ENCODE measurements at regions not wholly inside any gene's neighbourhood (a gene's known extent, or its start where the extent isn't known, plus 50 kb on each side); places are given as distances from the start of the nearest gene placed in this dataset.

DNA sequence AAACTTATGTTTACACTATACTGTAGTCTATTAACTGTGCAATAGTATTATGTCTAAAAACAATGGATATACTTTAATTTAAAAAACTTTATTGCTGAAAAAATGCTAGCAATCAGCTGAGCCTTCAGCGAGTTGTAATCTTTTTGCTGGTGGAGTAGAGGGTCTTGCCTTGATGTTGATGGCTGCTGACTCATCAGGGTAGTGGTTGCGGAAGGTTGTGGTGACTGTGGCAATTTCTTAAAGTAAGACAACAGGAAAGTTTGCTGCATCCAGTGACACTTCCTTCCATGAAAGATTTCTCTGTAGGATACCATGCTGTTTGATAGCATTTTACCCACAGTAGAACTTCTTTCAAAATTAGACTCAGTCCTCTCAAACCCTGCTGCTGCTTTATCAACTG is 234.7 kb upstream of the CSF3R start:
- H3K36me3 ChIP-seq: no peaks in the 10 kb centered on the region
- TF ChIP-seq POLR2A (IDR thresholded peaks at IDR 0.05): no peak
- no peak for TF ChIP-seq EP300 (IDR thresholded peaks at IDR 0.05)
- no peak for TF ChIP-seq POLR2AphosphoS5 (IDR thresholded peaks at IDR 0.05)
- no peak for TF ChIP-seq CTCF (IDR thresholded peaks at IDR 0.05)
- intact Hi-C loops (cut with DNase I; ENCODE audit: low total_unique reads): no loop called here

GRCh38 chr1:36715797-36716196 is 233.1 kb upstream of the CSF3R start:
- H3K27ac ChIP-seq: no peak overlapping the region
- no peaks in the 10 kb centered on the region for H3K36me3 ChIP-seq
- intact Hi-C loops (cut with DNase I; ENCODE audit: low total_unique reads): no loop called here
- no peaks in the 10 kb centered on the region for H3K9me3 ChIP-seq
- TF ChIP-seq EP300 (IDR thresholded peaks at IDR 0.05) (no peak), POLR2A (IDR thresholded peaks at IDR 0.05) (no peak), CTCF (IDR thresholded peaks at IDR 0.05) (no peak), POLR2AphosphoS5 (IDR thresholded peaks at IDR 0.05) (no peak)
- H3K4me3 ChIP-seq: no peak overlapping the region
- no peaks in the 10 kb centered on the region for H3K4me1 ChIP-seq
- WGBS, 5 donors: 76 to 88% (median 80%) methylated on average over 2 of the region's 2 CpGs
- DNase-seq: no peak
- H3K27me3 ChIP-seq: peaks cover 0 to 58% (median 9%) of the 10 kb centered on the region in 3 donors

More for the DNA sequence above, 234.7 kb upstream of the CSF3R start:
- no peaks in the 10 kb centered on the region for H3K9me3 ChIP-seq
- no peak for DNase-seq
- no peaks in the 10 kb centered on the region for H3K4me1 ChIP-seq
- 58 to 90% (median 81%) methylated on average over 2 of the region's 2 CpGs for WGBS, 5 donors
- no peak overlapping the region for H3K4me3 ChIP-seq
- H3K27ac ChIP-seq: no peak overlapping the region
- H3K27me3 ChIP-seq: peaks cover 0 to 60% (median 13%) of the 10 kb centered on the region in 3 donors

GRCh38 chr1:36714301-36714700 is 231.6 kb upstream of the CSF3R start:
- Histone ChIP-seq H3K27me3 (peaks cover 0 to 65% (median 14%) of the 10 kb centered on the region in 3 donors), H3K9me3 (no peaks in the 10 kb centered on the region), H3K36me3 (no peaks in the 10 kb centered on the region), H3K4me3 (no peak overlapping the region), H3K4me1 (no peaks in the 10 kb centered on the region), H3K27ac (no peak overlapping the region)
- TF ChIP-seq CTCF (IDR thresholded peaks at IDR 0.05) (no peak), POLR2A (IDR thresholded peaks at IDR 0.05) (no peak)
- 40 to 55% (median 46%) methylated on average over 2 of the region's 2 CpGs for WGBS, 5 donors
- DNase-seq: no peak
- intact Hi-C loops (cut with DNase I; ENCODE audit: low total_unique reads): no loop called here

DNA sequence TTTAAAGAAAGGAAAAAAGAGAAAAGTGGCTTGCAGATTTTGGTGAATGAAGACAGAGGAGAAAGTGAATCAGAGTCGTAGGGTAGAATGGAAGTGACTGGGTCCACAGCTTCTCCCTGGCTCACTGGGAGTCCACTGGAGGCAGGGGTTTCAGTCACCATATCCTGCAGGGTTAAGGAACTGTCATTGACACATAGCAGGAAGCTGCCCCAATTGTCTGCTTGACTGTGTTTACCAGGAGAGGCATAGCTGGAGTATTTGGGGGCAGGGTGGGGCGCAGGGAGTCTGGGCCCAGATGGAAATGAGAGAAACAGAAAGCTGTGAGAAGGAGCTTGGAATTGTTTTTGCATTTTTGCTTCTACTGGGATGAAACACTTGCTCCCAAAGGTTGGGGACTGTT is 228.8 kb upstream of the CSF3R start:
- Histone ChIP-seq H3K4me3 (no peak overlapping the region), H3K9me3 (no peaks in the 10 kb centered on the region), H3K4me1 (no peaks in the 10 kb centered on the region), H3K27ac (no peak overlapping the region), H3K36me3 (no peaks in the 10 kb centered on the region), H3K27me3 (peaks cover 0 to 90% (median 23%) of the 10 kb centered on the region in 3 donors)
- intact Hi-C loops (cut with DNase I; ENCODE audit: low total_unique reads): no loop called here
- no peak for TF ChIP-seq POLR2A (IDR thresholded peaks at IDR 0.05)
- TF ChIP-seq POLR2AphosphoS5 (IDR thresholded peaks at IDR 0.05): no peak
- no peak for TF ChIP-seq EP300 (IDR thresholded peaks at IDR 0.05)
- TF ChIP-seq CTCF (IDR thresholded peaks at IDR 0.05): no peak
- DNase-seq: no peak
- 13 to 20% (median 15%) methylated on average over 2 of the region's 2 CpGs for WGBS, 5 donors
